Caco-2 (cell line): ENCODE measurements at regions not wholly inside any gene's neighbourhood (a gene's known extent, or its start where the extent isn't known, plus 50 kb on each side); places are given as distances from the start of the nearest gene placed in this dataset.

ENCODE experiments used
- BruUV-seq: library from RNA; stranded (reverse); fragments of 400-500 nt; replicated peaks from 2 replicates; lab custom pipeline; 2021; lab: Mats Ljungman, UMichigan
- CTCF ChIA-PET: fragments of 300-600 bp; sonication (Branson Sonifier 250); formaldehyde crosslinking; loops from one replicate; lab custom pipeline; 2022; ENCODE audit warnings: antibody characterized with exemption; lab: Charles Lee
- POLR2A ChIA-PET: fragments of 300-600 bp; sonication (Branson Sonifier 250); formaldehyde crosslinking; loops from one replicate; lab custom pipeline; 2022; ENCODE audit warnings: antibody characterized with exemption; lab: Charles Lee
- DNase-seq, 2 experiments: peaks; one replicate each; pipeline versions ENCODE4 v3.0.0 to v3.0.0-alpha.2; 2020 to 2022
- H3K27me3 ChIP-seq: replicated peaks from 2 replicates; pipeline ENCODE4 v1.6.0; 2011; ENCODE audit warnings: low read length; ENCODE audit not compliant: control insufficient read depth, insufficient read depth
- H3K36me3 ChIP-seq: 2 replicates; pipeline ENCODE4 v1.5.1; 2011; ENCODE audit warnings: low read length; ENCODE audit not compliant: control insufficient read depth, insufficient read depth
- H3K4me1 ChIP-seq: fragments of 250-450 bp; sonication (Bioruptor Pico); 2 replicates; pipeline ENCODE4 v1.5.1; 2020; ENCODE audit warnings: mild to moderate bottlenecking
- H3K4me3 ChIP-seq: 2 replicates; pipeline ENCODE4 v1.5.1; 2011; ENCODE audit warnings: low read depth, mild to moderate bottlenecking, control low read depth, low read length
- H3K9me3 ChIP-seq: fragments of 250-450 bp; sonication (Bioruptor Pico); 2 replicates; pipeline ENCODE4 v1.5.1; 2020; ENCODE audit warnings: mild to moderate bottlenecking, moderate library complexity
- H3K27ac Mint-ChIP-seq: one replicate; pipeline ENCODE4 v1.8.0; 2022; ENCODE audit warnings: mixed read lengths; ENCODE audit not compliant: unreplicated experiment
- H3K27me3 Mint-ChIP-seq: one replicate; pipeline ENCODE4 v1.8.0; 2022; ENCODE audit warnings: mixed read lengths; ENCODE audit not compliant: insufficient read depth, unreplicated experiment
- H3K36me3 Mint-ChIP-seq: one replicate; pipeline ENCODE4 v1.8.0; 2022; ENCODE audit warnings: mild to moderate bottlenecking, mixed read lengths; ENCODE audit not compliant: insufficient read depth, unreplicated experiment
- H3K4me1 Mint-ChIP-seq: one replicate; pipeline ENCODE4 v1.8.0; 2022; ENCODE audit warnings: low read depth, mixed read lengths; ENCODE audit not compliant: unreplicated experiment
- H3K4me3 Mint-ChIP-seq: one replicate; pipeline ENCODE4 v1.8.0; 2022; ENCODE audit warnings: mild to moderate bottlenecking, moderate library complexity, mixed read lengths; ENCODE audit not compliant: unreplicated experiment
- H3K9me3 Mint-ChIP-seq: one replicate; pipeline ENCODE4 v1.8.0; 2022; ENCODE audit warnings: mixed read lengths; ENCODE audit not compliant: unreplicated experiment
- intact Hi-C: fragments of 100-400 bp; cut with micrococcal nuclease; formaldehyde crosslinking; loops from one replicate; pipeline ENCODE4 v1.10.0; 2022; ENCODE audit not compliant: unreplicated experiment
- TF ChIP-seq, protein P1 (sequence below), 2 experiments: fragments of 200-600 bp in 1 of 2; IDR thresholded peaks; 1 replicate in 1 of 2; 2 replicates in 1 of 2; pipeline versions ENCODE4 v1.5.1 to v1.8.0; 2011 to 2022; ENCODE audit warnings: antibody characterized with exemption in 1 of 2, control low read depth in 1 of 2, inconsistent platforms in 1 of 2, low read depth in 1 of 2, low read length in 1 of 2, mild to moderate bottlenecking in 1 of 2, moderate library complexity in 1 of 2; ENCODE audit not compliant: insufficient read depth in 1 of 2, severe bottlenecking in 1 of 2, unreplicated experiment in 1 of 2

- Mint-ChIP-seq H3K9me3 (no peaks in the 10 kb centered on the region), H3K27me3 (no peaks in the 10 kb centered on the region), H3K36me3 (no peaks in the 10 kb centered on the region), H3K27ac (no peak overlapping the region), H3K4me3 (no peak overlapping the region), H3K4me1 (no peaks in the 10 kb centered on the region)
- DNase-seq: no peak
- ChIA-PET POLR2A (no interaction called here), CTCF (no interaction called here)
- TF ChIP-seq, protein P1, sequence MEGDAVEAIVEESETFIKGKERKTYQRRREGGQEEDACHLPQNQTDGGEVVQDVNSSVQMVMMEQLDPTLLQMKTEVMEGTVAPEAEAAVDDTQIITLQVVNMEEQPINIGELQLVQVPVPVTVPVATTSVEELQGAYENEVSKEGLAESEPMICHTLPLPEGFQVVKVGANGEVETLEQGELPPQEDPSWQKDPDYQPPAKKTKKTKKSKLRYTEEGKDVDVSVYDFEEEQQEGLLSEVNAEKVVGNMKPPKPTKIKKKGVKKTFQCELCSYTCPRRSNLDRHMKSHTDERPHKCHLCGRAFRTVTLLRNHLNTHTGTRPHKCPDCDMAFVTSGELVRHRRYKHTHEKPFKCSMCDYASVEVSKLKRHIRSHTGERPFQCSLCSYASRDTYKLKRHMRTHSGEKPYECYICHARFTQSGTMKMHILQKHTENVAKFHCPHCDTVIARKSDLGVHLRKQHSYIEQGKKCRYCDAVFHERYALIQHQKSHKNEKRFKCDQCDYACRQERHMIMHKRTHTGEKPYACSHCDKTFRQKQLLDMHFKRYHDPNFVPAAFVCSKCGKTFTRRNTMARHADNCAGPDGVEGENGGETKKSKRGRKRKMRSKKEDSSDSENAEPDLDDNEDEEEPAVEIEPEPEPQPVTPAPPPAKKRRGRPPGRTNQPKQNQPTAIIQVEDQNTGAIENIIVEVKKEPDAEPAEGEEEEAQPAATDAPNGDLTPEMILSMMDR (IDR thresholded peaks at IDR 0.05; ENCODE audit: insufficient read depth in 1 of 2, low read depth in 1 of 2, low read length in 1 of 2, severe bottlenecking in 1 of 2, unreplicated experiment in 1 of 2): no peak
- Histone ChIP-seq H3K4me3 (no peak overlapping the region), H3K36me3 (no peaks in the 10 kb centered on the region), H3K27me3 (no peaks in the 10 kb centered on the region), H3K4me1 (no peaks in the 10 kb centered on the region), H3K9me3 (no peaks in the 10 kb centered on the region)
- no TSS peak for BruUV-seq
- intact Hi-C loops: no loop called here
These were observed 123.5 kb upstream of the CD180 start for GRCh38 chr5:67319935-67320725.

DNA sequence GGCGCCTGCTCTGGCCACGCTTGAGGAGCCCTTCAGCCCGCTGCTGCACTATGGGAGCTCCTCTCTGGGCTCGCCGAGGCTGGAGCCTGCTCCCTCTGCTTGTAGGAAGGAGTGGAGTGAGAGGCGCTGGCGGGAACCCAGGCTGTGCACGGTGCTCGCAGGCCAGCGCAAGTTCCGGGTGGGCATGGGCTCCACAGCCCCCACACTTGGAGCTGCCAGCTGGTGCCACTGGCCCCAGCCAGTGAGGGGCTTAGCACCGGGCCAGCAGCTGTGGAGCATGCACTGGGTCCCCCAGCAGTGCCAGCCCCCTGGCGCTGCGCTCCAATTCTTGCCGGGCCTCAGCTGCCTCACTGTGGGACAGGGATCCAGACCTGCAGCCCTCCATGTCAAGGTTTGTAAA, 122.1 kb upstream of the CD180 start:
- TF ChIP-seq, protein P1 (IDR thresholded peaks at IDR 0.05; ENCODE audit: insufficient read depth in 1 of 2, low read depth in 1 of 2, low read length in 1 of 2, severe bottlenecking in 1 of 2, unreplicated experiment in 1 of 2): no peak
- H3K36me3 Mint-ChIP-seq: no peaks in the 10 kb centered on the region
- no peak overlapping the region for H3K4me3 ChIP-seq
- no peaks in the 10 kb centered on the region for H3K36me3 ChIP-seq
- H3K4me1 Mint-ChIP-seq: no peaks in the 10 kb centered on the region
- no TSS peak for BruUV-seq
- H3K4me1 ChIP-seq: no peaks in the 10 kb centered on the region
- no peaks in the 10 kb centered on the region for H3K9me3 Mint-ChIP-seq
- H3K27ac Mint-ChIP-seq: no peak overlapping the region
- H3K9me3 ChIP-seq: no peaks in the 10 kb centered on the region
- DNase-seq: no peak
- ChIA-PET CTCF (no interaction called here), POLR2A (no interaction called here)
- no peaks in the 10 kb centered on the region for H3K27me3 Mint-ChIP-seq
- no peaks in the 10 kb centered on the region for H3K27me3 ChIP-seq
- H3K4me3 Mint-ChIP-seq: no peak overlapping the region
- intact Hi-C loops: no loop called here

DNA sequence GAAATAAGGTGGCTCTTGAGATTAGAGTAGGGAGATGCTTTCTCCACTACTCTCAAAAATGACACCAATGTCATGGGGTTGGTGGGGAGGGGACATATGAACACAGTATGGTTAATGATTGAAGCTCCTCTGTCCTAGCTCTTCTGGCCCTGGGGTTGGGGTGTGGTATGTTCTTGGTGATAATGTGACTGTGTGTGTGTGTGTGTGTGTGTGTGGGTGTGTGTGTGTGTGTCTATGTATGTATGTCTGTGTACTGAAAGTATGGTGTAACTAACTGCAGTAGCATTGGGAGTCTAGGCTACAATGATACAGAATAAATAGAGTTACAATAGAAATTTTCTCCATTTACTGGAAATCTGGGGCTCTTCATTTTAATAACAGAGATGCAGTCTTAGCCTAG, 121.0 kb upstream of the CD180 start:
- Mint-ChIP-seq H3K4me1 (no peaks in the 10 kb centered on the region), H3K36me3 (no peaks in the 10 kb centered on the region), H3K9me3 (no peaks in the 10 kb centered on the region), H3K27me3 (no peaks in the 10 kb centered on the region), H3K27ac (no peak overlapping the region), H3K4me3 (no peak overlapping the region)
- BruUV-seq: no TSS peak
- H3K9me3 ChIP-seq: no peaks in the 10 kb centered on the region
- no peak for DNase-seq
- ChIA-PET CTCF (no interaction called here), POLR2A (no interaction called here)
- TF ChIP-seq, protein P1 (IDR thresholded peaks at IDR 0.05; ENCODE audit: insufficient read depth in 1 of 2, low read depth in 1 of 2, low read length in 1 of 2, severe bottlenecking in 1 of 2, unreplicated experiment in 1 of 2): no peak
- H3K27me3 ChIP-seq: no peaks in the 10 kb centered on the region
- no peak overlapping the region for H3K4me3 ChIP-seq
- intact Hi-C loops: no loop called here
- no peaks in the 10 kb centered on the region for H3K36me3 ChIP-seq
- no peaks in the 10 kb centered on the region for H3K4me1 ChIP-seq
